Heart right ventricle (tissue), 16 donors: ENCODE measurements at regions not wholly inside any gene's neighbourhood (a gene's known extent, or its start where the extent isn't known, plus 50 kb on each side); places are given as distances from the start of the nearest gene placed in this dataset.

Experiments used
- ATAC-seq, 8 donors: fragments of 200-7000 bp; cut with Tn5 transposase; one replicate each; pipeline ENCODE4 v1.9.1; 2020; ENCODE audit warnings: mild to moderate bottlenecking in 8 of 8, moderate library complexity in 8 of 8, moderate number of reproducible peaks in 1 of 8
- DNase-seq, 2 donors: peaks; one replicate each; pipeline ENCODE4 v3.0.0-alpha.2; 2020
- H3K27ac ChIP-seq, 10 donors: fragments of 200-600 bp; sonication (generic) in 2 of 10; one replicate each; pipeline versions ENCODE4 v1.5.0 to v1.8.0; 2020 to 2022; ENCODE audit warnings: mild to moderate bottlenecking in 3 of 10
- H3K27me3 ChIP-seq, 7 donors: fragments of 200-600 bp; one replicate each; pipeline ENCODE4 v1.8.0; 2021 to 2022; ENCODE audit warnings: mild to moderate bottlenecking in 2 of 7
- H3K36me3 ChIP-seq, 9 donors: fragments of 200-600 bp; sonication (generic) in 1 of 9; one replicate each; pipeline versions ENCODE4 v1.5.0 to v1.8.0; 2020 to 2022; ENCODE audit warnings: mild to moderate bottlenecking in 2 of 9
- H3K4me1 ChIP-seq, 9 donors: fragments of 200-600 bp; sonication (generic) in 1 of 9; one replicate each; pipeline versions ENCODE4 v1.5.0 to v1.8.0; 2020 to 2022; ENCODE audit warnings: mild to moderate bottlenecking in 4 of 9
- H3K4me3 ChIP-seq, 10 donors: fragments of 200-600 bp; sonication (generic) in 2 of 10; one replicate each; pipeline versions ENCODE4 v1.5.0 to v1.8.0; 2020 to 2022; ENCODE audit warnings: mild to moderate bottlenecking in 7 of 10, moderate library complexity in 2 of 10
- H3K9me3 ChIP-seq, 11 donors: fragments of 200-600 bp in 10 of 11; sonication (generic) in 2 of 11; one replicate each; pipeline versions ENCODE4 v1.5.0 to v1.8.0; 2013 to 2022; ENCODE audit warnings: mild to moderate bottlenecking in 2 of 11, control low read depth in 1 of 11, moderate library complexity in 1 of 11
- WGBS, 2 donors: extraction: QIAGEN DNeasy Blood & Tissue Kit; methylation state at CpG; one replicate each; pipeline ENCODE4 v1.1.7; 2013; ENCODE audit warnings: inconsistent platforms in 1 of 2; 5-methylcytosine and 5-hydroxymethylcytosine counted together
- intact Hi-C, 10 donors: fragments of 100-400 bp; cut with DNase I; formaldehyde crosslinking; loops; one replicate each; pipeline versions ENCODE4 v1.11.1 to v1.14.2; 2022
- TF ChIP-seq, protein P1 (sequence below), 9 donors: fragments of 200-600 bp; sonication (generic) in 2 of 9; IDR thresholded peaks; one replicate each; pipeline versions ENCODE4 v1.5.0 to v1.8.0; 2021 to 2022; ENCODE audit warnings: antibody characterized with exemption in 9 of 9, mild to moderate bottlenecking in 5 of 9, moderate library complexity in 1 of 9
- donor health status: Arrhythmogenic right ventricular cardiomyopathy.
- donor health status: ischemic (EF 13 %, LVEDD 7.1; RV severe dilation, severe dysfunction).
- donor health status: healthy with polysubstance abuse.
- donor health status: DM: no; HTN: yes; CAD: no.
- donor health status: DM: no; HTN: no; CAD: no.
- donor health status: ischemic (EF 25% LVEDD 6.9; RV normal size, moderate dysfunction).
- donor health status: ischemic (EF 25% LVEDD 5.7; RV mildly dilated, moderate dysfunction).
- donor health status: healthy.
- donor health status: DM: yes; HTN: yes; CAD: no.
- donor health status: Ischemic cardiomyopathy.
- donor health status: ischemic (EF 35%, LVEDD 5.7; RV mildly dilated, moderate dysfunction).
- donor health status: nonischemic (EF 11% LVEDD 7.7; RV severe dilation, severe dysfunction).
- donor health status: DM: yes; HTN: yes; CAD: no.
- donor health status: PGD.
- donor health status: ischemic (EF 29% LVEDD 5.4; RV normal size, mild dysfunction).
- donor health status: nonischemic (EF 23%, LVEDD 6.1; RV moderate dilation, normal function).

DNA sequence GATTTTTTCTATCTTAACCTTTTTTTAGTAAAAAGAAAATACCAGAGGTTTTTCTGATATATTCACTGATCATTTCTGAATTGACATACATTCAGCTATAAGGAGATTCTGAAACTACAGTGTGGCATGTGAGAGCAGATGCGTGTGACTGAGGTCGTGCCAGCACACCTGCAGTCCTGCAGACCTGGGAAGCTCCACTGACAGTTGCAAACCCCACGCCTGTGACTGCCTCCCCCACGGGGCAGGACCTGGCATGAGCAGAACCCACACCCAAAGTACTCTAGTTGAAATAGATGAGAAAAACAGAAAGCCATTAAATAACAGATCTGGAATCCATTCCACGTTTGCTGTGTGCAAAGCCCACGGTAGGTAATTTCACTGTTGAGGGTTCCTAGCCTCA is 80.7 kb downstream of the TEX29 start:
- Histone ChIP-seq H3K4me1 (no peaks in the 10 kb centered on the region), H3K36me3 (no peaks in the 10 kb centered on the region)
- WGBS, 2 donors, result 62 to 88% methylated on average over 6 of the region's 6 CpGs

GRCh38 chr13:111401755-111402154 is 81.3 kb downstream of the TEX29 start:
- WGBS, 2 donors, result 83 to 86% methylated on average over 14 of the region's 14 CpGs
- H3K36me3 ChIP-seq, result no peaks in the 10 kb centered on the region
- no peak overlapping the region for H3K27ac ChIP-seq
- H3K4me1 ChIP-seq, result no peaks in the 10 kb centered on the region
- no peak for DNase-seq
- no peaks in the 10 kb centered on the region for H3K9me3 ChIP-seq
- H3K4me3 ChIP-seq, result no peak overlapping the region
- TF ChIP-seq, protein P1, sequence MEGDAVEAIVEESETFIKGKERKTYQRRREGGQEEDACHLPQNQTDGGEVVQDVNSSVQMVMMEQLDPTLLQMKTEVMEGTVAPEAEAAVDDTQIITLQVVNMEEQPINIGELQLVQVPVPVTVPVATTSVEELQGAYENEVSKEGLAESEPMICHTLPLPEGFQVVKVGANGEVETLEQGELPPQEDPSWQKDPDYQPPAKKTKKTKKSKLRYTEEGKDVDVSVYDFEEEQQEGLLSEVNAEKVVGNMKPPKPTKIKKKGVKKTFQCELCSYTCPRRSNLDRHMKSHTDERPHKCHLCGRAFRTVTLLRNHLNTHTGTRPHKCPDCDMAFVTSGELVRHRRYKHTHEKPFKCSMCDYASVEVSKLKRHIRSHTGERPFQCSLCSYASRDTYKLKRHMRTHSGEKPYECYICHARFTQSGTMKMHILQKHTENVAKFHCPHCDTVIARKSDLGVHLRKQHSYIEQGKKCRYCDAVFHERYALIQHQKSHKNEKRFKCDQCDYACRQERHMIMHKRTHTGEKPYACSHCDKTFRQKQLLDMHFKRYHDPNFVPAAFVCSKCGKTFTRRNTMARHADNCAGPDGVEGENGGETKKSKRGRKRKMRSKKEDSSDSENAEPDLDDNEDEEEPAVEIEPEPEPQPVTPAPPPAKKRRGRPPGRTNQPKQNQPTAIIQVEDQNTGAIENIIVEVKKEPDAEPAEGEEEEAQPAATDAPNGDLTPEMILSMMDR (IDR thresholded peaks at IDR 0.05), result no peak
- no peak for ATAC-seq
- intact Hi-C loops, result no loop called here
- H3K27me3 ChIP-seq, result peaks cover 0 to 33% (median 24%) of the 10 kb centered on the region in 7 donors

More for the DNA sequence above, 80.7 kb downstream of the TEX29 start:
- intact Hi-C loops, result no loop called here
- ATAC-seq (no peak), DNase-seq (no peak)
- no peak overlapping the region for H3K27ac ChIP-seq
- TF ChIP-seq, protein P1 (IDR thresholded peaks at IDR 0.05), result no peak
- H3K9me3 ChIP-seq, result no peaks in the 10 kb centered on the region
- H3K27me3 ChIP-seq, result peaks cover 0 to 31% (median 25%) of the 10 kb centered on the region in 7 donors
- no peak overlapping the region for H3K4me3 ChIP-seq

DNA sequence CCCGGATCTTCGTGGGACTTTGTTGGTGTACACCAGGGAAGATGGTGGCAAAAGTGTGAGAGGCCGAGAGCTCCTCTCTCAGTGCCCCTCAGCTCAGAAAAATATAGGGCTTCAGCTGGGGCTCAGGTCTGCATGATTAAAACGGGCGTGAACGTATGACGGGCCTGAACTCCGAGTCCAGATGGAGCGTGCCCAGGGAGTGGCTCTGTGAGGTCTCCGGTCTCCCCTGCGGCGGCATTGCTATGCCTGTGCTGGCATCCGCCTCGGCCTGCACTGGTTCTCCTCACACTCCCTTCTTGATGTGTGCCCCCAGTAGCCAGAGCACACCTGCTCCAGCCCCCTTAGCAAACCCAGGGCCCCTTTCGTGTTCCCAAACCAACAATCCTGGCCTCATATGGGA is 82.0 kb downstream of the TEX29 start:
- Histone ChIP-seq H3K4me3 (no peak overlapping the region), H3K9me3 (no peaks in the 10 kb centered on the region), H3K4me1 (no peaks in the 10 kb centered on the region), H3K36me3 (no peaks in the 10 kb centered on the region), H3K27me3 (peaks cover 0 to 37% (median 20%) of the 10 kb centered on the region in 7 donors), H3K27ac (no peak overlapping the region)
- TF ChIP-seq, protein P1 (IDR thresholded peaks at IDR 0.05), result no peak
- DNase-seq (no peak), ATAC-seq (no peak)
- WGBS, 2 donors, result 87 to 91% methylated on average over 15 of the region's 15 CpGs
- intact Hi-C loops, result no loop called here

DNA sequence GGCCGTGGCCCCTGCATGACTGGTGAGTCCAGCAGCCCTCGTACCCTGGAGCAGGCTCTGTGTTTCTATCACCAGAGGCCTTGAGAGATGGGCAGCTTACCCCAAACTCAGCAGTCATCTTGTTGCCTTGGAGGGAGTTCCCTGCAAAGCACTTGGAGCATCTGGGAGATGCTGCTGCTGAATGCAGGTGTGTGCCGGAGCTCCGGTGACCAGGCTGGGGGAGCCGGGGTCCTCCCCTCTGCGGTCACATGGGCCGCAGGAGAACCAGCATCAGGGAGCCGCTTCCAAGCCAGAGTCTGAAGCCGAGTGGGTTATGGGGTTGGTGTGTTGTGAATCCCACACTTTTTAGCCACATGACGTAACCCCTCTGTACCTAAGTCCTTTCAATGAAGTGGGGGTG is 82.8 kb downstream of the TEX29 start:
- H3K9me3 ChIP-seq, result no peaks in the 10 kb centered on the region
- H3K36me3 ChIP-seq, result no peaks in the 10 kb centered on the region
- no peak for DNase-seq
- TF ChIP-seq, protein P1 (IDR thresholded peaks at IDR 0.05), result no peak
- no peak for ATAC-seq
- WGBS, 2 donors, result 84 to 88% methylated on average over 10 of the region's 10 CpGs
- intact Hi-C loops, result no loop called here
- H3K4me1 ChIP-seq, result no peaks in the 10 kb centered on the region
- H3K4me3 ChIP-seq, result no peak overlapping the region
- H3K27me3 ChIP-seq, result peaks cover 0 to 38% (median 22%) of the 10 kb centered on the region in 7 donors
- no peak overlapping the region for H3K27ac ChIP-seq
